K562 (cell line): ENCODE measurements at regions not wholly inside any gene's neighbourhood (a gene's known extent, or its start where the extent isn't known, plus 50 kb on each side); places are given as distances from the start of the nearest gene placed in this dataset.

Source experiments
- ATAC-seq: fragments of 200-7000 bp; cut with Tn5 transposase; 3 replicates; pipeline ENCODE4 v1.9.1; 2020; ENCODE audit warnings: moderate library complexity
- BruUV-seq: library from RNA; stranded (reverse); fragments of 400-500 nt; replicated peaks from 2 replicates; lab custom pipeline; 2021; lab: Mats Ljungman, UMichigan
- CTCF ChIA-PET: fragments of 300-600 bp; formaldehyde crosslinking; extraction: SDS; loops from one replicate; lab custom pipeline; 2021; ENCODE audit warnings: low intra/inter-chr PET ratio; lab: Yijun Ruan, JAX
- POLR2A ChIA-PET: fragments of 300-600, 350-650 bp; sonication (Branson Sonifier 250); formaldehyde crosslinking; extraction: SDS; loops from one replicate; lab custom pipeline; 2021; ENCODE audit warnings: antibody characterized with exemption, inconsistent platforms; lab: Yijun Ruan, JAX
- DNase-seq, 4 experiments: peaks; one replicate each; pipeline versions ENCODE4 v3.0.0 to v3.0.0-alpha.2; 2011 to 2018; ENCODE audit warnings: low spot score in 3 of 4, mixed read lengths in 3 of 4; ENCODE audit errors: extremely low read depth in 1 of 4
- FAIRE-seq: peaks from 2 replicates; lab custom pipeline; 2011; peaks lifted over from hg19 to GRCh38; lab: Jason Lieb, UNC
- H2AFZ ChIP-seq: 2 replicates; pipeline ENCODE4 v1.6.0; 2011; ENCODE audit warnings: low read depth, low read length, control low read depth, inconsistent platforms
- H3K27ac ChIP-seq: fragments of 200-600 bp; 3 replicates; pipeline ENCODE4 v1.8.0; 2011; ENCODE audit warnings: low read depth, mild to moderate bottlenecking, control low read depth, inconsistent platforms, low read length, moderate library complexity, mixed read lengths; ENCODE audit errors: extremely low read depth
- H3K27me3 ChIP-seq, 2 experiments: fragments of 300-600 bp in 1 of 2; 2 replicates in 1 of 2; 3 replicates in 1 of 2; pipeline versions ENCODE4 v1.6.0 to v1.8.0; 2011; ENCODE audit warnings: inconsistent platforms in 2 of 2, low read length in 2 of 2, mild to moderate bottlenecking in 1 of 2, mixed read lengths in 1 of 2, moderate library complexity in 1 of 2; ENCODE audit not compliant: control insufficient read depth in 2 of 2, insufficient read depth in 2 of 2
- H3K36me3 ChIP-seq: fragments of 300-600 bp; 3 replicates; pipeline ENCODE4 v1.8.0; 2011; ENCODE audit warnings: mild to moderate bottlenecking, low read length, inconsistent platforms; ENCODE audit not compliant: control insufficient read depth, insufficient read depth
- H3K4me1 ChIP-seq, 2 experiments: fragments of 200-600 bp in 1 of 2; replicated peaks in 1 of 2; 2 replicates in 1 of 2; 3 replicates in 1 of 2; pipeline versions ENCODE4 v1.5.1 to v1.8.0; 2011; ENCODE audit warnings: inconsistent platforms in 2 of 2, low read length in 2 of 2, mild to moderate bottlenecking in 1 of 2, mixed read lengths in 1 of 2, moderate library complexity in 1 of 2; ENCODE audit not compliant: control insufficient read depth in 2 of 2, insufficient read depth in 2 of 2
- H3K4me2 ChIP-seq: 2 replicates; pipeline ENCODE4 v1.6.1; 2011; ENCODE audit warnings: low read length, control low read depth, inconsistent platforms, mixed read lengths; ENCODE audit not compliant: insufficient read depth
- H3K4me3 ChIP-seq: fragments of 200-600 bp; sonication (generic), shearing (Covaris generic); 2 replicates; pipeline ENCODE4 v1.5.1; 2016; ENCODE audit warnings: control low read depth, inconsistent platforms
- H3K79me2 ChIP-seq: fragments of 200-600 bp; 3 replicates; pipeline ENCODE4 v1.8.0; 2011; ENCODE audit warnings: low read length, inconsistent platforms; ENCODE audit not compliant: control insufficient read depth, insufficient read depth
- H3K9ac ChIP-seq, 2 experiments: 2 replicates each; pipeline versions ENCODE4 v1.6.0 to v1.6.1; 2011; ENCODE audit warnings: low read depth in 2 of 2, low read length in 2 of 2, control low read depth in 1 of 2, inconsistent platforms in 1 of 2, mild to moderate bottlenecking in 1 of 2, mixed read lengths in 1 of 2; ENCODE audit not compliant: insufficient read depth in 1 of 2
- H3K9me1 ChIP-seq: one replicate; pipeline ENCODE4 v1.6.0; 2011; ENCODE audit warnings: inconsistent platforms, mild to moderate bottlenecking, low read length, moderate library complexity; ENCODE audit not compliant: control insufficient read depth, insufficient read depth
- H3K9me3 ChIP-seq: replicated peaks from 2 replicates; pipeline ENCODE4 v1.5.1; 2011; ENCODE audit warnings: low read depth, low read length, inconsistent platforms; ENCODE audit not compliant: control insufficient read depth, insufficient read depth
- H4K20me1 ChIP-seq: replicated peaks from 2 replicates; pipeline ENCODE4 v1.6.1; 2011; ENCODE audit warnings: low read length, inconsistent platforms, mixed read lengths; ENCODE audit not compliant: control insufficient read depth, insufficient read depth
- CGGBP1 ChIP-seq: fragments of 250-450 bp; sonication (Bioruptor Pico); IDR thresholded peaks from 2 replicates; pipeline ENCODE4 v1.9.0; 2021; ENCODE audit warnings: mild to moderate bottlenecking
- ELK1 ChIP-seq: sonication (generic); formaldehyde crosslinking; IDR thresholded peaks from 2 replicates; pipeline ENCODE4 v1.8.1; 2022; ENCODE audit warnings: missing genetic modification reagents
- HINFP ChIP-seq: fragments of 450-650 bp; conservative IDR thresholded peaks from 2 replicates; pipeline ENCODE4 v1.6.1; 2016; ENCODE audit warnings: missing genetic modification characterization, low read depth, mild to moderate bottlenecking, control low read depth, missing compliant biosample characterization
- RBM14 ChIP-seq: fragments of 200-400 bp; formaldehyde crosslinking; IDR thresholded peaks from 2 replicates; pipeline ENCODE4 v1.6.1; 2018; ENCODE audit warnings: low read depth, mild to moderate bottlenecking, low read length, moderate library complexity, borderline replicate concordance; ENCODE audit not compliant: insufficient read depth
- SIRT6 ChIP-seq: IDR thresholded peaks from one replicate; pipeline ENCODE4 v1.6.1; 2012; ENCODE audit warnings: low read depth, mild to moderate bottlenecking, control low read depth, inconsistent platforms, low read length, moderate library complexity
- ZBTB33 ChIP-seq: sonication (generic); formaldehyde crosslinking; IDR thresholded peaks from 2 replicates; pipeline ENCODE4 v1.8.1; 2023; ENCODE audit warnings: mild to moderate bottlenecking, missing genetic modification reagents
- WGBS: fragments of 100-300 bp; shearing (Covaris generic); methylation state at CpG from one replicate; pipeline ENCODE4 v1.1.6; 2016; ENCODE audit warnings: low coverage, mixed read lengths; ENCODE audit not compliant: insufficient coverage; ENCODE audit errors: missing lambda C conversion rate; 5-methylcytosine and 5-hydroxymethylcytosine counted together
- in situ Hi-C: fragments of 300-500 bp; cut with MboI; formaldehyde crosslinking; loops from 4 replicates; pipeline ENCODE4 v1.15.0; 2018; ENCODE audit warnings: inconsistent platforms, mixed read lengths
- intact Hi-C: fragments of 100-400 bp; cut with micrococcal nuclease; formaldehyde crosslinking; loops from 2 replicates; pipeline ENCODE4 v1.14.2; 2022

GRCh38 chr18:37636831-37637477 lies 71.4 kb upstream of the CELF4 start:
- no peak overlapping the region for H2AFZ ChIP-seq
- H3K9ac ChIP-seq = no peak overlapping the region
- ATAC-seq (no peak), DNase-seq (no peak), FAIRE-seq (no peak)
- H3K27ac ChIP-seq = no peak overlapping the region
- CTCF ChIA-PET = no interaction called here
- no peak overlapping the region for H3K4me2 ChIP-seq
- no TSS peak for BruUV-seq
- H3K9me3 ChIP-seq = no peaks in the 10 kb centered on the region
- in situ Hi-C loops = no loop called here
- no peaks in the 10 kb centered on the region for H3K4me1 ChIP-seq
- no peak overlapping the region for H3K4me3 ChIP-seq
- H3K27me3 ChIP-seq = no peaks in the 10 kb centered on the region
- H3K9me1 ChIP-seq = no peaks in the 10 kb centered on the region
- no peaks in the 10 kb centered on the region for H3K79me2 ChIP-seq
- no peaks in the 10 kb centered on the region for H3K36me3 ChIP-seq
- POLR2A ChIA-PET = no interaction called here
- no peak for TF ChIP-seq HINFP (tag)
- no peak for TF ChIP-seq CGGBP1 (CRISPR knock-in tag)
- no peak for TF ChIP-seq ZBTB33 (CRISPR knock-in tag)
- no peak for TF ChIP-seq ELK1
- TF ChIP-seq RBM14 = no peak
- TF ChIP-seq SIRT6 = no peak
- TF ChIP-seq, all 486 proteins: peak for 0
- 0% methylated on average over 8 of the region's 8 CpGs for WGBS
- no peaks in the 10 kb centered on the region; the same call in 1 of the 2 replicates for H4K20me1 ChIP-seq
- intact Hi-C loops = no loop called here
